NCI-H2107 (cell line): ENCODE measurements at regions not wholly inside any gene's neighbourhood (a gene's known extent, or its start where the extent isn't known, plus 50 kb on each side); places are given as distances from the start of the nearest gene placed in this dataset.

ENCODE experiments used
- DNase-seq: peaks from one replicate; lab custom pipeline; 2025; lab: John Stamatoyannopoulos, UW

DNA sequence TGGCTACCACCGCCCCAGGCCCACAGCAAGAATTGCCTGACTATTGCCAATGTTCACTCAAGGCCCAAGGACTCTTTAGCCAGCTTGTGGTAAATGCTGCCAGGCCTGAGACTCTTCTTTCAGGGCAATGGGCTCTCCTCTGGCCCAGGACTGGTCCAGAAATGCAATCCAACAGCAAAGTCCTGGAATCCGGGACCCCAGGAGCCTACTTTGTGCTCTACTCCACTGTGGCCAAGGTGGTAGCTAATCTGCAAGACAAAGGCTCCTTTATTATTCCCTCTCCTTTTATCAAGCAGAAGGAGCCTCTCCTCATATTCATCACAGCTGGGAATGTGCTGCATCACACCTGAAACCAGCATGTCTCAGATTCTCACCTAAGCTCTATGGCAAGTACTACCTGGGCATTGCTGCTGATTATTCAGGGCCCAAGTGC lies 107.6 kb upstream of the PRSS58 start:
- DNase-seq = no peak

DNA sequence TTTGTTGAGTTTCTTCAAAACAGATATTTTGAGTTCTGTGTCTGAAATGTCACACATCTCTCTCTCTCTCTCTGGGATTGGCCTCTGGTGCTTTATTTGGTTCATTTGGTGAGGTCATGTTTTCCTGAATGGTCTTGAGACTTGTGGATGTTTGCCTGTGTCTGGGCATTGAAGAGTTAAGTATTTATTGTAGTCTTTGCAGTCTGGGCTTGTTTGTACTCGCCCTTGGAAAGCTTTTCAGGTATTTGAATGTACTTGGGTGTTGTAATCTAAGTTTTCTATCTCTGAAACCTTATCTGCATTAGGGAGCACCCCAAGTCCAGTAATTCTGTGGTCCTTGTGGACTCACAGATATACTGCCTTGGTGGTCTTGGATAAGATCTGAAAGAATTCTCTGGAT lies 106.7 kb upstream of the PRSS58 start:
- no peak for DNase-seq

DNA sequence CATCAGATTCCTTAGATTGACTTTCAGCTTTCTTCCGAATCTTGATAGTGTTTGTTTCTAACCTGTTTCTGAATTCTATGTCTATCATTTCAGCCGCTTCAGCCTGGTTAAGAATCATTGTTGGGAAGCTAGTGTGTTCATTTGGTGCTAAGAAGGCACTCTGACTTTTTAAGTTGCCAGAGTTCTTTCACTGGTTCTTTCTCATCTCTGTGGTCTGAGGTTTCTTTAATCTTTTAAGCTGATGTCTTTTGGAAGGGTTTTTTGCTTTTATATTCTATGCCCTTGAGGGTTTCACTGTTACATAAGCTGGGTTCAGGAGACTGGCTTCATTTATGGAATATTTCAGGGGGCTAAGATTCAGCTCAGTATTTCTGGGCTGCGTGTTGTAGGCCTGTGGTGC lies 104.5 kb upstream of the PRSS58 start:
- DNase-seq = no peak

DNA sequence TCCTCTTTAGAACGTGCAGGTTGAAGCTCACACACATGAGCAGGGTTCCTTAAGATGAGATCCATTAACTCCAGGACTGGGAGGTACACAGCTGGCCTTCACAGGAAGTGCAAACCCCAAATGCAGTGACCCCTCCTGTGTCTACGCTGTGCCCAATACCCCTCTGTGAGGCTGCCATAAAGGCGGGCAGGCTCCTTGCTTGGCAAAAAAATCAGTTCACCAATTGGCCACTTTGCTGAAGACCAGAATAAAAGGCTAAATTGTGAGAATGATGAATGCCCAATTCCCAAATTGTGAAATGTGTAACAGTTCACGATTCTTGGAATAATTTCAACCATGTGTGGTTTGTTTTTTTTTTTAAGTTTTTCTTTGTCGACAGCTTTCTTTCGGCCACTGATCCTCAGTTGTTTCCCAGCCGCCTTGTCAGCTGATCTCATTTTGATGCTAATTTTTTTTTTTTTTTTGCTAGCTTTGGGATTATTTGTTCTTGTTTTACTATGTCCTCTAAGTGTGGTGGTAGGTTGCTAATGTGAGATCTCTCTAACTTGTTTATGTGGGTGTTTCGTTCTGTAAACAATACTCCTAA lies 101.9 kb upstream of the PRSS58 start:
- DNase-seq = no peak

DNA sequence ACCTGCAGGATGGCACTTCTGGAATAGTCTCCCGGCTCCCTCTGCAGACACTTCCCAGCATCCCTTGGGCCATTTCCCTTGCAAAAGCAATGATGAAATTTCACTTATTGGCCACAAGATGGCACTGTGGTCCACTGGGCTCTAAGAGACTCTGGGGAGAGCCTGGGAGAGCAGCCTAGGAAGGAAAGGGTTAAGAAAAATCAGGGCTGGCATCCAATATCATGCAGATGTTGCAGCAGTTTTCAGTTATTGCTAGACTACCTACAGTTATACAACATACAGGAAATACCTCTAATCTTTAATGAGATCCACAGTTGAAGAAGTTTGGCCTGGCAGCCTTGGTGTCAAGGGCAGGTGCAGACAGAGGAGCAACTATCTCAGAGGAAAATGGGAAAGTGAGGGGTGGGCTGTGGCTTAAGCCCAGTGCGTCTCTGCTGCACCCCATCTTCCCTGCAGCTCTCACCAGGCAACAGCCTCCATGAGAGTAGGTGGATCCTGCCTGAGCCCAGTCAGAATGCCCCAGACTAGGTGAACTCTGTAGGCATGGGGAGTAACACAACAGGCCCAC lies 100.2 kb upstream of the PRSS58 start:
- DNase-seq = no peak

DNA sequence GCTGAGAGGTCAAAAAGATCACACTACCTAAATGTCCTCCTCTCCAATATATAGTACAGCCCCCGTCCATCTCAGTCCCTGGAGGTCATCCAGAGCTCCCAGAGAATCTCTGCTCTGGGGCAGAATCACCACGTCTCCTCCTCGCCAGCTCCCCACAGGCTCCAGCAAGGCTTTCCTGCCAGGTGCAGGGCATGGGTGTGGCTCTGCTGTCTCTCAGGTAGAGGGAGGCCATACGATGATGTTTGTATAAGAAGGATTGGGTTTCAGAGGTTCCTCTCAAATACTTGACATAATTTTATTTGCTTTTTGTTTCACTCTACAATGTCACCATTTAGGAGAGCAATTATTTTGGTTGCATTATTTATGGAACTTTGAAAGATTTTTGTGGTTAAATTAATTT lies 98.3 kb upstream of the PRSS58 start:
- no peak for DNase-seq

DNA sequence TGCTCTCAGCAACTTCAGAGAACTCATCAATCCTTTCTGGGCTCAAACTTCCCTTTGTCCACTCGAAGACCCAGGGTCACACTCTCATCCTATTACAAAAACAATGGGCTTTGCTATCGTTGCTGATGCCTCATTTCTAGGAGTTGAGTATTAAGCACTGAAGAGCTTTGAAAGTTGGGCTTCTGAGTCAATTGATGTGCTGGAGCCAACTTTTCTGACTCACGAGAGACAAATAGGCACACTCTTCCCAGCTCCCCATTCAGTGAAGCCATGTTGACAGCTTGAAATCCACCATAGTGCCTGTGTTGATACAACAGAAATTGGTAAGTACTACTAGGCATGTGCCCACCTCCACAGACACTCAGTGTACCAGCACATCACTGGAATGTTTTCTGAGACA lies 97.5 kb upstream of the PRSS58 start:
- DNase-seq = no peak

DNA sequence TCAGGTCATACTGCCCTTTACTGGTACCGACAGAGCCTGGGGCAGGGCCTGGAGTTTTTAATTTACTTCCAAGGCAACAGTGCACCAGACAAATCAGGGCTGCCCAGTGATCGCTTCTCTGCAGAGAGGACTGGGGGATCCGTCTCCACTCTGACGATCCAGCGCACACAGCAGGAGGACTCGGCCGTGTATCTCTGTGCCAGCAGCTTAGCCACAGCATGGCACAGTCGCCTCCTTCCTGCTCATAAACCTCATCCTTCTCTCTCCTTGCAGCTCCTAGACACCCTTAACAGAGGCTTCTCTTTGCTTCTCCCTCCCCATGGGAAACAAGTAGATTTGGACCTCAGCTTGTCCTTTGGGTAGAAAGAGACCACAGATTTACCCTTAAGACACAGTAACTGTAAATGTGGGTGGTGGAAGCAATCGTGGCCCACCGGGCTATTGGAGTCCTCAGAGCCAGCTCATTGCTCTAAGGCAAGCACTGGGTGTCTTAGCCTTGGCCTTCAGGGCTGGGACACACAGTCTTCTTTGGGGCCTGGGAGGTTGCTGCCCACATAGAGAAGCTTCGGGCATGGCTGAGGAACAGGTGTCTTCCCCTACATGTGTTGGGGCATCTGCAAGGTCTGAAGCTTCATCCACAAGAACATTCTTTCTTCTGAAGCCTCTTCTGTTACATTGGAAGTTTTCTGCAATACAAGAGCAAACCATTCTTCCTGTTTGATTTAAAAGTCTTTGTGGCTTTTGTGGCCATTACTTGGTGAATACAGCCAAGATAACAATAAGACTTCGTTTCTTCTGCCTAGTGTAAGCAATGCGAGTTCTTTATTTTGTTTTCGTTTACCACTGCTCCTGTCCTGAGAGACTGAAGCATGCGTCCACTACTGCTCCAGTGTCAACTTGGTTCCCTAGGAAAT lies 95.5 kb upstream of the PRSS58 start:
- no peak for DNase-seq

DNA sequence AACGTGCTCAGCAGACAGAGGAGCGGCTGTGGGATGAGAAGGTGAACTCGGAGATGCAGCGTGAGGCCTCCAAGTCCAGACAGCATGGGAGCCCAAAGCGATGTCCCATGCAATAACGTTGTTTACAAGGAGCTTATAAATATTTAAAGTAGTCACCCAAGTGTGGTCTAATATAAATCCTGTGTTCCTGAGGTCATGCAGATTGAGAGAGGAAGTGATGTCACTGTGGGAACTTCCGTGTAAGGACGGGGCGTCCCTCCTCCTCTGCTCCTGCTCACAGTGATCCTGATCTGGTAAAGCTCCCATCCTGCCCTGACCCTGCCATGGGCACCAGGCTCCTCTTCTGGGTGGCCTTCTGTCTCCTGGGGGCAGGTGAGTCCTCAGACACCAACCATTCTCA lies 94.7 kb upstream of the PRSS58 start:
- DNase-seq = no peak

DNA sequence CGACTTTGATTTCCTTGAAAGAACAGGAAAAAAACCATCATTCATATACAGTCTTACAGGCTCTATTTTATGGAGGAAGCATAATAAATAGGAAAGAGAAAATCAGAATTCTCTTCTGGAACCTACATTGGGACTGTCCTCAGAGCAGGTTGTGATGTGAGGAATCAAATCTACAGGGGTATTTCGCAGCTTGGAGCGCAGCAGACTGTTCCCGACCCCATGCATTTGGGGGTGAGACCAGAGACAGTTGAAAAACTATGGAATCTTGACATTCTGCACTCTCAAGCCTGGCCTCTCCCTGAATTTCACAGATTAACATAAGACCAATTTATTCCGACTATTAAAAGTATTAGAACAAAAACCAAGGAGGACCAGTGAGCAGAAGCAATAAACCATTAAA lies 93.3 kb upstream of the PRSS58 start:
- DNase-seq = no peak

DNA sequence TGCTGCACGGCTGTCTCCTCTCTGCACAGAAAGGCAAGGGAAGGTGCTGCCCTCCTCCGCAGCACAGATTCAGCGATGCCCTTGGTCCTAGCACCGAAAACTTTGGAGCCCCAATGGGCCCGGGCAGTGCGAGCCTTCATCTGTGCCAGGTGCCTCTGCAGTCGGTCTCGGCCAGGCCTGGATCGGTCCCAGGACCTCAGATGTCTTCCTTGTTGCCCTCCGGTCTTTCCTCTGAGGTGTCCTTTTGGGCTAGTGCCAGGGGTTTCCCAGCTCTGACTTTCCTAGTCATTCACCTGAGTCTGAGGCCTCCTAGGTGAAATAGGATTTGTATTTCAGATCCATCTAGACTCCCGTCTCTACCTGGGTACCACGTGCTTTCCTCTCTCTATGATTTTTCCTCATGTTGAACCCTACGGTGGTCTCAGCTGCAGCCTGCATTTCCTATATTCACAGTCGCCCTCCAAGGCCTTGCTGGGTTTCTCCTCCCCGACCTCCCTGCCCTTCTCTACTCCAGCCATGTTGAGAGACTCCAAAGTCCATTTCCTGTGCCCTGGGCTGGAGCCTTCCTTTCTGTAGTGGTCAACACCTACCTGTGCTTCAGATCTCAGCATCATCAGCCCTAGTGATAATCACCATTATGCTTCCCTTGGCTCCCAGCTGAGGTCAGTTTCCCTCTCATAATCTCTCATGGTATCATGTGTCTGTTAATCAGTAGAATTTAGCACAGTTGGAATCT lies 92.0 kb upstream of the PRSS58 start:
- no peak for DNase-seq

DNA sequence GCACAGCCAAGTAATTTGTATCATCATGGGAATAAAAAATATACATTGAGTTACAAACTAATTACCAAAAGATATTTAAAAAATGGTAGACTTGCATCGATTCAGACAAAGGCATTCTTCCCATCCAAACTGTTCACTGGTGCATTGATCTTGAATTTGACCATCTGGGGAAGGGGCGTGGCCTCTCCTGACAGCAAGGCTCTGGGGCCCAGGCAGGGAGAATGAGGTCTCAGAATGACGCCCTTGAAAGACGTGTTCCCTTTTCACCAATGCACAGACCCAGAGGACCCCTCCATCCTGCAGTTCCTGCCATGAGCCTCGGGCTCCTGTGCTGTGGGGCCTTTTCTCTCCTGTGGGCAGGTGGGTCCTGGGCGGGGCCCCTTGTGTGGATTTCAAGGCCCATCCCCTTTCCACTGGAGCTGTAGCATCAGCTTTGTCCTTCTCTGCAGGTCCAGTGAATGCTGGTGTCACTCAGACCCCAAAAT lies 91.1 kb upstream of the PRSS58 start:
- DNase-seq = no peak

DNA sequence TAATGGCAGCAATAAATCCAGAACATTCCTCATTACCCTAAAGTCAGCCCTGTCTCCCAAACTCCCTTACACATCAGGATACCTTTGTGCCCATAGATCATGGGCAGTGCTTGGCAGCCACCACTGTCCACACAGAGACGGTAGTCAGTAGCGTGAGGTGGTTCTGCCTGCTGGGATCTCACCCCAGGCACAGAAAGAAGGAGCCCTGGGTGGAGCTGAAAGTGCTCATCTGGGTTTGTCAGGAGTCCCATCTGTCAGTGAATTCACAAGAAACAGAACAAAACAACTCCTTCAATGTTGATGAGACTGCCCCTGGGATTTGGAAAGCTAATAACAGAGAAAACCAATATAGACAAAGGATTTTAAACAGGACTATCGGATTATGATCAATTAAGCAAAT lies 90.2 kb upstream of the PRSS58 start:
- no peak for DNase-seq

DNA sequence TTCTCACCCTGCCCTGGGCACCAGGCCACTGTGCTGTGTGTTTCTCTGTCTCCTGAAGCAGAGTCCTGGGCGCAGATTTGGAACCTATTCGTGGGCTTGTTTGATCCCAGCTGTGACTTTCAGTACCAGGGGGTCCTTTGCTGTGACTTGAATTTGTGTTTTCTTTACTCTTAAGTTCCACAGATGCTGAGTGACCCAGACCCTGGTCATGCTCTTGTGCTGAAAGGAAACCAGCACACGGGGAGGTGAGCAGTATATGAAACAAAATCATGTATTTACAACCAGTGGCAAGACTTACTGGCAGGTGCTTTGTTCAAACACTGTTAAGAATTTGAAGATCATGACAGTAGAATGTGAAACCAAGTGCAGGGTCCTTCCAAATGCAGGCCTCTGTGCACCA lies 89.2 kb upstream of the PRSS58 start:
- no peak for DNase-seq

DNA sequence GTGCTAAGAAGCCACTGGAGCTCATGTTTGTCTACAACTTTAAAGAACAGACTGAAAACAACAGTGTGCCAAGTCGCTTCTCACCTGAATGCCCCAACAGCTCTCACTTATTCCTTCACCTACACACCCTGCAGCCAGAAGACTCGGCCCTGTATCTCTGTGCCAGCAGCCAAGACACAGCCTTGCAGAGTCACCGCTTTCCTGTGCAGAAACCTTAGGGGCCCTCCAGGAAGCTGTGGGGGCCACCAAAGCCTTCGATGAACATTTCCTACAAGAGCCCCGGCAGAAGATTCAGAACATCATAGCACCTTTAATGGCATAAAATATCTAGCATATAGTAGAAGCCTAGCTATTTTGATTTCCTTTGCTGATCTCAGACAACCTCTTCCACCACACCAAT lies 88.0 kb upstream of the PRSS58 start:
- DNase-seq = no peak

DNA sequence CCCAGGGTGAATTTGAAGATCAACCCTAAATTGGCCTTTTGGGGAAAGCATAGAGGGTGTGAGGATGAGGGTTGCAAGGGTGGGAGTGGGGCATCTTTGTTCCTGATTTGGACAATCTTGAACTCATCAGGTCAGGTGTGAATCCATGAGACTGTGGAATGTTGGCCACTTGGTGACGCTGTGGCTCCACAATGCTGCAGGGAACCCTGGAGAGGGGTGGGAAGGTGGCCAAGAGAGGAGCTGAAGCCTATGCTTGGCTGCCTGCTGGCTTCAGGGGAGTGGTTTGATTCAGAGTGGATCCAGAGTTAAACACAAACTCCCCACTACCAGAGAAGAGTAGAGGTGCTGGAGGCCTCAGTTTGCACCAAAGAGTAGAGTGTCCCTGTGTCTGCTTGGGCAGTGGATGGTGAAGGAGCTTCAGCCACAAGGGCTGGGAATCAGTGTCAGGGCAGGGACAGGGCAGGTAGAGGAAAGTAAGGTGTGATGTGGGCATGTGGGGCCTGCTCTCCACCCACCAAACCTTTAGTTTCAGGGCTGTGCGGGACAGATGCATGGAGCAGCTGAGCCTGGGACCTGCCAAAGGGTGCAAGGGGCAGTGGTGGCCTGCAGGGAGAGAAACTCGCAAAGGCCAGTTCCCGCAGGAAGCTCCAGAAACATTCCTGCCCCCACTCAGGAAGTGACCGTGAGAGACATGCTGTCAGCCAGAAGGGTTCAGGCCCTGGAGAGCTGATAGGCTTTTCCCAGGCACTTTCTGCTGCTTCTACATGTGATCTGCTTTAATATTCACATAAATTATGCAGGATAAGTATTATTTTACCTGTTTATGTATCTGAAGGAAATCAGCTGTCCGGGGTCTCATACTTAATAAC lies 81.0 kb upstream of the PRSS58 start:
- peak; percentile 5 for DNase-seq

DNA sequence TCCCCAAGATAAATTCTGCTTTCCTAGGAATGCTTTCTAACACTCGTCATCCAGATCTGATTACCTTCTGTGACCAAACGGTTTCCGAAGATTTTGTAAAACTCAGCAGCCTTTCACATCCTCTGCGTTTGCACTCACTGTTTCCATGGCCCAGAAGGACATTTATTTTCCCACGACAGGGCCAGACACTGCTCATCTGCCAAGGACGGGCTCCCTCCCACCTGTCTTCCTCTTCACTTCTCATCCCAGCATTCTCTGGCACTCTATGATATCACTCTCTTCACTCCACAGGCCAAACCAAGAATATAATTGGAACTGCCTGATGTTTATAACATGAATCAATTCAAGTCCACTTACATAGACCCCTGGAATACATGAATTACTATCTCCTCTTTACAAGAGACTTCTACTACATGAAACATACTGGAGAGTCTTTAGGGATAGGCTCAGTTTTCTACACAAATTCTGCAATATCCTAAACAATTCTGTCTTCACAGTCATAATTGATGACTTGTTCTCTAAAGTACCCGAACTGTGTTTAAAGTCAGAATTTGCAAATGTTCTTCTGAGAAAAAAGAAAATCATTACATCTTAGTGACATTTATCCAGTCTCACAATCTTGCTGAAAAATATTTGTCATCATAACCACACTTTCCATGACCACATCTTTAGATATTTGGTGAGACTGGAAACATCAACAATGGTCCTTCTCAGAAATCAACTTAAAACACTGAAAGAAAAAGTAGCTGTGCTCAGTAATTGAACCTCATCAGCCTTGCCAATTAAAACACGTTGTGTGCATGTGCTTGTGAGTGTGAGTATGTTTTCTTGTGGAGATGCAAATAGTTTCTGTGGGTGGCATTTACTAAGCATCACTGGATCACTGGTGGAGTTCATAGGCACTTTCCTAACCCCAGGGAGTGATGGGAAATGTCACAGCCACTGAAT lies 79.5 kb upstream of the PRSS58 start:
- DNase-seq = no peak

DNA sequence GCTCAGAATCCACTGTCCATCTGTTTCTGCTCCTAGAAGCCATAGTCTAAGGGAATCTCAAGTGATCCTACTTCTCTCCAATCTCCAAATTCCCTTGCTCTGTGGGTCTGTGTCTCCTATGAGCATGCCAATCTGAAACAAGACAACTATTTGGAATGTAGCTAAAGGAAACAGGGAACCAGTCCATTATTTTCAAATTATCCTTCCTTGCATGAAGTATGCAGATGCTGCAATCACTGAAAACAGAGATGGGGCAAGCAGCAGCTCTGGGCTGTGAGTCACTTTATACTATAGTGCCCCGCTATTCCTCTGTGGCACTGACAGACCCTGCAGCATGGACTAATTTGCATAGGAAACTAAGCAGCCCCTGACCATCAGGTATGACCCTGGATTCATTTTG lies 76.9 kb upstream of the PRSS58 start:
- no peak for DNase-seq

DNA sequence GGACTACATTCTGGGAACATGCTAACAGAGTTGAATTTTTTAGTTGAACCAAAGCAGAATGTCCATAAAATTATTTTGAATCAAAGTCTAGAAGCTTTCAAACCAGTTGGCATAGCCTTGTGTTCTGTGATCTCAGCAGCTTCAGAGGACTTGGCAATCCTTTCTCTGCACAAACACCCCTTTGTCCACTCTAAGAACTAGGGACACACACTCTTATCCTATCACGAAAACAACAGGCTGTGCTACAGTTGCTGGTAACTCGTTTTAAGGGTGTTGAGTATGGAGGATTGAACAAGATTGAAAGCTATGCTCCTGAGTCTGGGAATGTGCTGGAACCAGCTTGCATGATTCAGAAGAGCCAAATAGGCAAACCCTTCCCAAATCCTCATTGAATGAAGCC lies 76.4 kb upstream of the PRSS58 start:
- DNase-seq = no peak

DNA sequence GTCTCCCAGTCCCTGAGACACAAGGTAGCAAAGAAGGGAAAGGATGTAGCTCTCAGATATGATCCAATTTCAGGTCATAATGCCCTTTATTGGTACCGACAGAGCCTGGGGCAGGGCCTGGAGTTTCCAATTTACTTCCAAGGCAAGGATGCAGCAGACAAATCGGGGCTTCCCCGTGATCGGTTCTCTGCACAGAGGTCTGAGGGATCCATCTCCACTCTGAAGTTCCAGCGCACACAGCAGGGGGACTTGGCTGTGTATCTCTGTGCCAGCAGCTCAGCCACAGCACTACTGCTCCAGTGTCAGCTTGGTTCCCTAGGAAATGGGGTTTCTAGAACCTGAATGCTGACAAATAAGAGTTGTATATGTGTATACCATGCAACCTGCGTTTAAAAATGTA lies 74.6 kb upstream of the PRSS58 start:
- DNase-seq = no peak
